A549 (cell line): ENCODE measurements at regions not wholly inside any gene's neighbourhood (a gene's known extent, or its start where the extent isn't known, plus 50 kb on each side); places are given as distances from the start of the nearest gene placed in this dataset.

Experiments used
- CEBPB ChIP-seq, 2 experiments: fragments of >200 bp in 1 of 2; sonication (Bioruptor Twin) in 1 of 2; formaldehyde crosslinking in 1 of 2; IDR thresholded peaks; 2 replicates each; pipeline ENCODE4 v1.6.1; 2012 to 2016
- EP300 ChIP-seq, 2 experiments: fragments of >200 bp; sonication (Bioruptor Twin); formaldehyde crosslinking; IDR thresholded peaks; 2 replicates in 1 of 2; 3 replicates in 1 of 2; pipeline ENCODE4 v1.6.1; 2016 to 2017
- GATA3 ChIP-seq: IDR thresholded peaks from 2 replicates; pipeline ENCODE4 v1.6.1; 2012; ENCODE audit warnings: borderline replicate concordance
- NPAS2 ChIP-seq: fragments of 250-450 bp; sonication (Bioruptor Pico); IDR thresholded peaks from 2 replicates; pipeline ENCODE4 v1.8.0; 2022; ENCODE audit warnings: mild to moderate bottlenecking, moderate library complexity, borderline replicate concordance
- POLR2A ChIP-seq: IDR thresholded peaks from 2 replicates; pipeline ENCODE4 v1.6.1; 2012; ENCODE audit warnings: mild to moderate bottlenecking, low read length
- TF ChIP-seq, protein P1 (sequence below): fragments of >200 bp; sonication (Bioruptor Twin); formaldehyde crosslinking; IDR thresholded peaks from 3 replicates; pipeline ENCODE4 v1.5.1; 2016
- TF ChIP-seq, protein P2 (sequence below): fragments of >200 bp; sonication (Bioruptor Twin); formaldehyde crosslinking; IDR thresholded peaks from 3 replicates; pipeline ENCODE4 v1.6.1; 2016
- TF ChIP-seq, protein P3 (sequence below): IDR thresholded peaks from 2 replicates; pipeline ENCODE4 v1.6.1; 2012

DNA sequence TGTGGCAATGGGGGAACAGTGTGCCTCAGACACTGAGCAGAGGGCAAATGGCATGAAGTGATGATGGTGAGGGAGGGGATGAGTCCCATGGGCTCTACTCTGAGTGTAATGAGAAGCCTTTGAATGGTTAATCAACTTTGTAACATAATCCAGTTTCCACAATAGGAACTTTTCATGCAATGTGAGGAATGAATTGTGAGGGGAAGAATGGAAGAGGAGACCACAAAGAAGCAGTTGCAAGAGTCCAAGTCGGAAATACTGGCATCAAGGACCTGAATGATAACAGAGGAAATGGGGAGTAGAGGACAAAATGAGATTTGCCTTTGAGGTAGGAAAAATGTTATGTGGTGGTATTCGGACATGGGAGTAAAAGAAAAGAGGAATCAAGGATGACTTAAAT is 476.9 kb upstream of the PRICKLE1 start:
- TF ChIP-seq, protein P1, sequence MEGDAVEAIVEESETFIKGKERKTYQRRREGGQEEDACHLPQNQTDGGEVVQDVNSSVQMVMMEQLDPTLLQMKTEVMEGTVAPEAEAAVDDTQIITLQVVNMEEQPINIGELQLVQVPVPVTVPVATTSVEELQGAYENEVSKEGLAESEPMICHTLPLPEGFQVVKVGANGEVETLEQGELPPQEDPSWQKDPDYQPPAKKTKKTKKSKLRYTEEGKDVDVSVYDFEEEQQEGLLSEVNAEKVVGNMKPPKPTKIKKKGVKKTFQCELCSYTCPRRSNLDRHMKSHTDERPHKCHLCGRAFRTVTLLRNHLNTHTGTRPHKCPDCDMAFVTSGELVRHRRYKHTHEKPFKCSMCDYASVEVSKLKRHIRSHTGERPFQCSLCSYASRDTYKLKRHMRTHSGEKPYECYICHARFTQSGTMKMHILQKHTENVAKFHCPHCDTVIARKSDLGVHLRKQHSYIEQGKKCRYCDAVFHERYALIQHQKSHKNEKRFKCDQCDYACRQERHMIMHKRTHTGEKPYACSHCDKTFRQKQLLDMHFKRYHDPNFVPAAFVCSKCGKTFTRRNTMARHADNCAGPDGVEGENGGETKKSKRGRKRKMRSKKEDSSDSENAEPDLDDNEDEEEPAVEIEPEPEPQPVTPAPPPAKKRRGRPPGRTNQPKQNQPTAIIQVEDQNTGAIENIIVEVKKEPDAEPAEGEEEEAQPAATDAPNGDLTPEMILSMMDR = no peak
- TF ChIP-seq EP300 (IDR thresholded peaks at IDR 0.05) (no peak), CEBPB (IDR thresholded peaks at IDR 0.05) (no peak), POLR2A (no peak), GATA3 (no peak), NPAS2 (CRISPR knock-in tag) (no peak)
- TF ChIP-seq, protein P2, sequence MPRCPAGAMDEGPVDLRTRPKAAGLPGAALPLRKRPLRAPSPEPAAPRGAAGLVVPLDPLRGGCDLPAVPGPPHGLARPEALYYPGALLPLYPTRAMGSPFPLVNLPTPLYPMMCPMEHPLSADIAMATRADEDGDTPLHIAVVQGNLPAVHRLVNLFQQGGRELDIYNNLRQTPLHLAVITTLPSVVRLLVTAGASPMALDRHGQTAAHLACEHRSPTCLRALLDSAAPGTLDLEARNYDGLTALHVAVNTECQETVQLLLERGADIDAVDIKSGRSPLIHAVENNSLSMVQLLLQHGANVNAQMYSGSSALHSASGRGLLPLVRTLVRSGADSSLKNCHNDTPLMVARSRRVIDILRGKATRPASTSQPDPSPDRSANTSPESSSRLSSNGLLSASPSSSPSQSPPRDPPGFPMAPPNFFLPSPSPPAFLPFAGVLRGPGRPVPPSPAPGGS = no peak
- TF ChIP-seq, protein P3, sequence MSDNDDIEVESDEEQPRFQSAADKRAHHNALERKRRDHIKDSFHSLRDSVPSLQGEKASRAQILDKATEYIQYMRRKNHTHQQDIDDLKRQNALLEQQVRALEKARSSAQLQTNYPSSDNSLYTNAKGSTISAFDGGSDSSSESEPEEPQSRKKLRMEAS = no peak
